CD14-positive monocyte (primary cell): ENCODE measurements at regions not wholly inside any gene's neighbourhood (a gene's known extent, or its start where the extent isn't known, plus 50 kb on each side); places are given as distances from the start of the nearest gene placed in this dataset.

Experiments used
- DNase-seq, 3 donors: peaks; one replicate each; pipeline ENCODE4 v3.0.0-alpha.2; 2011 to 2022
- H2AFZ ChIP-seq: 2 replicates; pipeline ENCODE4 v1.6.0; 2012; ENCODE audit warnings: mild to moderate bottlenecking, low read depth, low read length, inconsistent platforms; ENCODE audit not compliant: insufficient read depth, poor library complexity, severe bottlenecking
- H3K27ac ChIP-seq, 2 donors: 1 replicate in 1 of 2; 2 replicates in 1 of 2; pipeline ENCODE4 v1.5.1; 2012 to 2013; ENCODE audit warnings: low read length in 2 of 2, control low read depth in 1 of 2, inconsistent platforms in 1 of 2, low read depth in 1 of 2, mild to moderate bottlenecking in 1 of 2
- H3K27me3 ChIP-seq, 2 donors: one replicate each; pipeline versions ENCODE4 v1.6.0 to v1.6.1; 2011 to 2013; ENCODE audit warnings: low read length in 2 of 2; ENCODE audit not compliant: control insufficient read depth in 2 of 2, insufficient read depth in 2 of 2
- H3K36me3 ChIP-seq, 2 donors: replicated peaks in 1 of 2; 1 replicate in 1 of 2; 2 replicates in 1 of 2; pipeline versions ENCODE4 v1.5.1 to v1.6.1; 2012 to 2013; ENCODE audit warnings: low read length in 2 of 2, control low read depth in 1 of 2, inconsistent platforms in 1 of 2, mild to moderate bottlenecking in 1 of 2; ENCODE audit not compliant: insufficient read depth in 2 of 2, control insufficient read depth in 1 of 2
- H3K4me1 ChIP-seq, 2 donors: 1 replicate in 1 of 2; 2 replicates in 1 of 2; pipeline versions ENCODE4 v1.5.1 to v1.6.1; 2012 to 2013; ENCODE audit warnings: low read length in 2 of 2, control low read depth in 1 of 2, inconsistent platforms in 1 of 2, mild to moderate bottlenecking in 1 of 2, moderate library complexity in 1 of 2; ENCODE audit not compliant: insufficient read depth in 2 of 2, control insufficient read depth in 1 of 2
- H3K4me2 ChIP-seq: replicated peaks from 2 replicates; pipeline ENCODE3; 2012; ENCODE audit warnings: low read length, moderate library complexity, mild to moderate bottlenecking; ENCODE audit not compliant: poor library complexity, severe bottlenecking; ENCODE audit errors: extremely low read depth
- H3K4me3 ChIP-seq, 3 experiments: fragments of 200-600 bp in 1 of 3; sonication (generic) in 1 of 3; replicated peaks in 1 of 3; 1 replicate in 2 of 3; 2 replicates in 1 of 3; pipeline ENCODE4 v1.5.1; 2011 to 2013; ENCODE audit warnings: low read length in 3 of 3, mild to moderate bottlenecking in 3 of 3, control low read depth in 2 of 3, low read depth in 2 of 3, inconsistent platforms in 1 of 3, moderate library complexity in 1 of 3
- H3K79me2 ChIP-seq: 2 replicates; pipeline ENCODE4 v1.6.0; 2012; ENCODE audit warnings: mild to moderate bottlenecking, control low read depth, inconsistent platforms, low read length, moderate library complexity; ENCODE audit not compliant: insufficient read depth
- H3K9ac ChIP-seq: 2 replicates; pipeline ENCODE4 v1.6.0; 2017; ENCODE audit warnings: low read length, mild to moderate bottlenecking; ENCODE audit not compliant: insufficient read depth, poor library complexity, severe bottlenecking
- H3K9me3 ChIP-seq, 2 donors: replicated peaks in 1 of 2; 1 replicate in 1 of 2; 2 replicates in 1 of 2; pipeline versions ENCODE4 v1.5.1 to v1.6.1; 2012 to 2013; ENCODE audit warnings: low read length in 2 of 2, control low read depth in 1 of 2; ENCODE audit not compliant: control insufficient read depth in 1 of 2, insufficient read depth in 1 of 2
- H4K20me1 ChIP-seq: 2 replicates; pipeline ENCODE4 v1.6.0; 2012; ENCODE audit warnings: mild to moderate bottlenecking, low read length, control low read depth, moderate library complexity; ENCODE audit not compliant: insufficient read depth
- H3K27ac Mint-ChIP-seq, 7 donors: one replicate each; pipeline ENCODE4 v1.8.0; 2020; ENCODE audit warnings: mild to moderate bottlenecking in 7 of 7, mixed read lengths in 7 of 7, moderate library complexity in 6 of 7, inconsistent platforms in 2 of 7
- H3K27me3 Mint-ChIP-seq, 3 donors: one replicate each; pipeline ENCODE4 v1.8.0; 2021 to 2022; ENCODE audit warnings: low read depth in 3 of 3, mild to moderate bottlenecking in 3 of 3, mixed read lengths in 3 of 3, moderate library complexity in 3 of 3, inconsistent platforms in 1 of 3
- H3K36me3 Mint-ChIP-seq, 2 donors: one replicate each; pipeline ENCODE4 v1.8.0; 2020; ENCODE audit warnings: mixed read lengths in 2 of 2, inconsistent platforms in 1 of 2, mild to moderate bottlenecking in 1 of 2
- H3K4me1 Mint-ChIP-seq: one replicate; pipeline ENCODE4 v1.8.0; 2020; ENCODE audit warnings: mild to moderate bottlenecking, mixed read lengths
- H3K4me3 Mint-ChIP-seq, 2 donors: one replicate each; pipeline ENCODE4 v1.8.0; 2020; ENCODE audit warnings: mild to moderate bottlenecking in 2 of 2, mixed read lengths in 2 of 2, moderate library complexity in 1 of 2
- H3K9me3 Mint-ChIP-seq, 7 donors: one replicate each; pipeline ENCODE4 v1.8.0; 2020 to 2022; ENCODE audit warnings: mixed read lengths in 7 of 7, mild to moderate bottlenecking in 6 of 7, moderate library complexity in 6 of 7, inconsistent platforms in 2 of 7
- CTCF ChIP-seq: fragments of 200-600 bp; IDR thresholded peaks from one replicate; pipeline ENCODE4 v1.8.0; 2022; ENCODE audit warnings: antibody characterized with exemption, mild to moderate bottlenecking
- WGBS: methylation state at CpG from one replicate; pipeline ENCODE4 v1.1.5; 2013; ENCODE audit warnings: missing lambda C conversion rate; ENCODE audit not compliant: insufficient coverage; 5-methylcytosine and 5-hydroxymethylcytosine counted together
- intact Hi-C, 2 donors: fragments of 100-400 bp; cut with micrococcal nuclease; formaldehyde crosslinking; loops; one replicate each; pipeline versions ENCODE4 v1.15.0 to v1.15.1; 2023

- H3K9me3 Mint-ChIP-seq: peaks cover 0 to 7% (median 4%) of the 10 kb centered on the region in 7 donors
- no peak overlapping the region for H3K9ac ChIP-seq
- no peak overlapping the region for H3K27ac Mint-ChIP-seq
- H2AFZ ChIP-seq: no peak overlapping the region
- no peaks in the 10 kb centered on the region for H3K27me3 ChIP-seq
- intact Hi-C loops: no loop called here
- H3K36me3 Mint-ChIP-seq: no peaks in the 10 kb centered on the region
- WGBS: 100% methylated on average over 2 of the region's 2 CpGs
- no peak overlapping the region for H3K4me3 Mint-ChIP-seq
- H3K79me2 ChIP-seq: no peaks in the 10 kb centered on the region
- H3K4me1 ChIP-seq: no peaks in the 10 kb centered on the region
- no peak for TF ChIP-seq CTCF
- H3K4me2 ChIP-seq: no peak overlapping the region
- no peak for DNase-seq
- H4K20me1 ChIP-seq: no peaks in the 10 kb centered on the region
- no peak overlapping the region for H3K4me3 ChIP-seq
- H3K9me3 ChIP-seq: peaks cover 0 to 3% of the 10 kb centered on the region in 2 donors
- no peaks in the 10 kb centered on the region for H3K27me3 Mint-ChIP-seq
- no peak overlapping the region for H3K27ac ChIP-seq
- H3K36me3 ChIP-seq: no peaks in the 10 kb centered on the region
- no peaks in the 10 kb centered on the region for H3K4me1 Mint-ChIP-seq
These were observed 255.3 kb upstream of the UBE2E2 start for GRCh38 chr3:22947851-22948250.

- Histone ChIP-seq H4K20me1 (no peaks in the 10 kb centered on the region), H3K4me1 (no peaks in the 10 kb centered on the region), H3K4me2 (no peak overlapping the region), H2AFZ (no peak overlapping the region), H3K4me3 (no peak overlapping the region), H3K27me3 (no peaks in the 10 kb centered on the region), H3K79me2 (no peaks in the 10 kb centered on the region), H3K36me3 (no peaks in the 10 kb centered on the region), H3K27ac (no peak overlapping the region), H3K9me3 (peaks cover 0 to 5% of the 10 kb centered on the region in 2 donors), H3K9ac (no peak overlapping the region)
- Mint-ChIP-seq H3K4me3 (no peak overlapping the region), H3K36me3 (no peaks in the 10 kb centered on the region), H3K27ac (no peak overlapping the region), H3K27me3 (no peaks in the 10 kb centered on the region), H3K4me1 (no peaks in the 10 kb centered on the region), H3K9me3 (peaks cover 0 to 10% (median 5%) of the 10 kb centered on the region in 7 donors)
- TF ChIP-seq CTCF: no peak
- no peak for DNase-seq
- intact Hi-C loops: loop anchor here in 1 of 2 donors (10.0 kb wide), 1 partner anchor 387 kb away; no protein-coding TSS in a partner anchor
These were observed 251.2 kb upstream of the UBE2E2 start for GRCh38 chr3:22951910-22952309.
